ENCODE measurements at regions not wholly inside any gene's neighbourhood (a gene's known extent, or its start where the extent isn't known, plus 50 kb on each side); places are given as distances from the start of the nearest gene placed in this dataset.

- Histone ChIP-seq H3K79me1 (replicated peaks; ENCODE audit: low read length, poor library complexity, severe bottlenecking) (no peaks in the 10 kb centered on the region), H4K8ac (ENCODE audit: low read length) (no peak overlapping the region), H3K27me3 (ENCODE audit: control insufficient read depth in 1 of 2, insufficient read depth in 1 of 2, low read length in 2 of 2) (no peaks in the 10 kb centered on the region), H3K9me3 (ENCODE audit: control insufficient read depth, low read length) (no peaks in the 10 kb centered on the region), H2BK12ac (ENCODE audit: low read length in 2 of 2) (no peak overlapping the region), H3K4me1 (ENCODE audit: control insufficient read depth, insufficient read depth, low read depth, low read length) (peaks cover 4% of the 10 kb centered on the region), H2AK5ac (ENCODE audit: low read length, severe bottlenecking) (no peak overlapping the region), H3K23ac (ENCODE audit: low read length in 2 of 2) (no peak overlapping the region), H2AFZ (ENCODE audit: low read depth, low read length) (no peak overlapping the region), H2BK5ac (ENCODE audit: low read depth, low read length, poor library complexity, severe bottlenecking) (no peak overlapping the region), H3K36me3 (ENCODE audit: control insufficient read depth in 1 of 2, insufficient read depth in 2 of 2, low read depth in 1 of 2, low read length in 2 of 2) (no peaks in the 10 kb centered on the region), H3K4ac (ENCODE audit: low read depth in 1 of 2, low read length in 2 of 2) (no peak overlapping the region), H3K27ac (ENCODE audit: low read length, poor library complexity, severe bottlenecking) (no peak overlapping the region), H3K4me2 (ENCODE audit: low read length, poor library complexity, severe bottlenecking) (no peak overlapping the region), H2BK120ac (ENCODE audit: low read depth, low read length) (no peak overlapping the region), H4K91ac (ENCODE audit: low read length) (no peak overlapping the region), H3K14ac (ENCODE audit: low read length in 2 of 2) (no peak overlapping the region), H3K4me3 (ENCODE audit: insufficient read depth in 1 of 2, low read depth in 1 of 2, low read length in 2 of 2) (no peak overlapping the region), H3K18ac (ENCODE audit: low read depth in 1 of 2, low read length in 2 of 2) (no peak overlapping the region), H2BK15ac (ENCODE audit: low read depth, poor library complexity, severe bottlenecking) (no peak overlapping the region), H3K9ac (ENCODE audit: low read length) (no peak overlapping the region)
- WGBS: 90% methylated on average over 3 of the region's 3 CpGs
- no peak for DNase-seq
Observed at GRCh38 chr7:41808541-41808940, 105.7 kb upstream of the INHBA start.

DNA sequence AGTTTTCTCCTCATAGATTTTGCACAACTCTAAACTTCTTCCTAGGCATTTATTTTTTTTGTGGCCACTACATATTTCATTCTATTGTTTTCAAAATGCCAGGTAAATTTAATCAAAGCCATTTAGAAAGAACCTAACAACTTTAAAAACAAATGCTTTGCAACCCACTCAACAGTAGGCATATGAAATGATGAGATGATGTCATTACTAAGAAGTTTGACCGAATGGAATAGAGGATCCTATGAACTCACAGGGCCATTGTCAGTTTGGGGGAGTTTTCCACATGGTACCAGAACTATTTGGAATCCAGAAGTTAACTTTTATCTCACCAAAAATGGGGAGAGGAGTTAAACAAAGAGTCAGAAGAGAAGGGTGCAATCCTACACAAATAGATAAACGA lies 100.7 kb upstream of the INHBA start:
- Histone ChIP-seq H2BK5ac (ENCODE audit: low read depth, low read length, poor library complexity, severe bottlenecking) (no peak overlapping the region), H4K91ac (ENCODE audit: low read length) (no peak overlapping the region), H3K79me1 (replicated peaks; ENCODE audit: low read length, poor library complexity, severe bottlenecking) (no peaks in the 10 kb centered on the region), H2AK5ac (ENCODE audit: low read length, severe bottlenecking) (no peak overlapping the region), H2AFZ (ENCODE audit: low read depth, low read length) (no peak overlapping the region), H3K27ac (ENCODE audit: low read length, poor library complexity, severe bottlenecking) (no peak overlapping the region), H3K14ac (ENCODE audit: low read length in 2 of 2) (no peak overlapping the region), H3K27me3 (ENCODE audit: control insufficient read depth in 1 of 2, insufficient read depth in 1 of 2, low read length in 2 of 2) (no peaks in the 10 kb centered on the region), H3K36me3 (ENCODE audit: control insufficient read depth in 1 of 2, insufficient read depth in 2 of 2, low read depth in 1 of 2, low read length in 2 of 2) (no peaks in the 10 kb centered on the region), H3K4me2 (ENCODE audit: low read length, poor library complexity, severe bottlenecking) (no peak overlapping the region), H2BK120ac (ENCODE audit: low read depth, low read length) (no peak overlapping the region), H3K23ac (ENCODE audit: low read length in 2 of 2) (no peak overlapping the region), H3K4me1 (ENCODE audit: control insufficient read depth, insufficient read depth, low read depth, low read length) (no peaks in the 10 kb centered on the region), H2BK15ac (ENCODE audit: low read depth, poor library complexity, severe bottlenecking) (no peak overlapping the region), H3K4me3 (ENCODE audit: insufficient read depth in 1 of 2, low read depth in 1 of 2, low read length in 2 of 2) (no peak overlapping the region), H4K8ac (ENCODE audit: low read length) (no peak overlapping the region), H3K4ac (ENCODE audit: low read depth in 1 of 2, low read length in 2 of 2) (no peak overlapping the region), H2BK12ac (ENCODE audit: low read length in 2 of 2) (no peak overlapping the region), H3K18ac (ENCODE audit: low read depth in 1 of 2, low read length in 2 of 2) (no peak overlapping the region), H3K9me3 (ENCODE audit: control insufficient read depth, low read length) (no peaks in the 10 kb centered on the region), H3K9ac (ENCODE audit: low read length) (no peak overlapping the region)
- 92% methylated on average over 1 of the region's 2 CpGs for WGBS
- DNase-seq: no peak

DNA sequence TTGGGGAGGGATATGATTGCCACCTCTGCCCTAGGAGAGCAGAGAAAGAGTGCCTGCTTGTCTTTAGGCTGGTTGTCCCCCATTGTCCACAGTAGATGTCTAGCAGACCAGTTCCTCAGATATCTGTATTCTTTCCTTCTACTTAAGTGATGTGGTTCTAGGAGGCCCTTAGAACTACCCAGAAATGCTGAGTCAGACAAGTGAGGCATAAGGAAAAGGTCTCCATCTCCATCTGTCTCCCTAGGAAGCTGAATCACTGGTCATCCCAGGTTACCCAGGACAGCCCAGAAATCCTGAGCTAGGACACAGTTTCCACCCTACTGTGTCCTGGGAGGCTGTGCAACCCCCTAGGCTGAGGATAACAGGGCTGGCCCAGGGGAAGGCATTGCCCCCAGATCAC lies 93.4 kb upstream of the INHBA start:
- H2AK5ac ChIP-seq (ENCODE audit: low read length, severe bottlenecking): peak overlapping the region; percentile 1
- no peaks in the 10 kb centered on the region for H3K36me3 ChIP-seq (ENCODE audit: control insufficient read depth in 1 of 2, insufficient read depth in 2 of 2, low read depth in 1 of 2, low read length in 2 of 2)
- H3K9ac ChIP-seq (ENCODE audit: low read length): no peak overlapping the region

GRCh38 chr7:41795276-41795833 lies 92.5 kb upstream of the INHBA start:
- Histone ChIP-seq H3K9me3 (ENCODE audit: control insufficient read depth, low read length) (no peaks in the 10 kb centered on the region), H2AK5ac (ENCODE audit: low read length, severe bottlenecking) (no peak overlapping the region), H3K9ac (ENCODE audit: low read length) (no peak overlapping the region), H3K14ac (ENCODE audit: low read length in 2 of 2) (no peak overlapping the region), H3K4me2 (ENCODE audit: low read length, poor library complexity, severe bottlenecking) (no peak overlapping the region), H4K8ac (ENCODE audit: low read length) (no peak overlapping the region), H3K27me3 (ENCODE audit: control insufficient read depth in 1 of 2, insufficient read depth in 1 of 2, low read length in 2 of 2) (no peaks in the 10 kb centered on the region), H3K36me3 (ENCODE audit: control insufficient read depth in 1 of 2, insufficient read depth in 2 of 2, low read depth in 1 of 2, low read length in 2 of 2) (no peaks in the 10 kb centered on the region), H3K27ac (ENCODE audit: low read length, poor library complexity, severe bottlenecking) (no peak overlapping the region), H4K91ac (ENCODE audit: low read length) (no peak overlapping the region), H3K23ac (ENCODE audit: low read length in 2 of 2) (no peak overlapping the region), H3K79me1 (replicated peaks; ENCODE audit: low read length, poor library complexity, severe bottlenecking) (no peaks in the 10 kb centered on the region), H3K4me3 (ENCODE audit: insufficient read depth in 1 of 2, low read depth in 1 of 2, low read length in 2 of 2) (no peak overlapping the region), H2BK12ac (ENCODE audit: low read length in 2 of 2) (no peak overlapping the region), H2BK5ac (ENCODE audit: low read depth, low read length, poor library complexity, severe bottlenecking) (no peak overlapping the region), H2BK15ac (ENCODE audit: low read depth, poor library complexity, severe bottlenecking) (no peak overlapping the region), H2AFZ (ENCODE audit: low read depth, low read length) (no peak overlapping the region), H2BK120ac (ENCODE audit: low read depth, low read length) (no peak overlapping the region), H3K4ac (ENCODE audit: low read depth in 1 of 2, low read length in 2 of 2) (no peak overlapping the region), H3K18ac (ENCODE audit: low read depth in 1 of 2, low read length in 2 of 2) (no peak overlapping the region), H3K4me1 (ENCODE audit: control insufficient read depth, insufficient read depth, low read depth, low read length) (peaks cover 3% of the 10 kb centered on the region)
- DNase-seq: no peak
- 95% methylated on average over 4 of the region's 6 CpGs for WGBS

More for the DNA sequence above, 93.4 kb upstream of the INHBA start:
- Histone ChIP-seq H3K23ac (ENCODE audit: low read length in 2 of 2) (no peak overlapping the region), H2BK15ac (ENCODE audit: low read depth, poor library complexity, severe bottlenecking) (no peak overlapping the region), H4K91ac (ENCODE audit: low read length) (no peak overlapping the region), H3K9me3 (ENCODE audit: control insufficient read depth, low read length) (no peaks in the 10 kb centered on the region), H3K4me2 (ENCODE audit: low read length, poor library complexity, severe bottlenecking) (no peak overlapping the region), H3K27ac (ENCODE audit: low read length, poor library complexity, severe bottlenecking) (no peak overlapping the region), H2BK5ac (ENCODE audit: low read depth, low read length, poor library complexity, severe bottlenecking) (no peak overlapping the region), H3K18ac (ENCODE audit: low read depth in 1 of 2, low read length in 2 of 2) (no peak overlapping the region), H3K4me1 (ENCODE audit: control insufficient read depth, insufficient read depth, low read depth, low read length) (peaks cover 3% of the 10 kb centered on the region), H3K4me3 (ENCODE audit: insufficient read depth in 1 of 2, low read depth in 1 of 2, low read length in 2 of 2) (no peak overlapping the region), H2AFZ (ENCODE audit: low read depth, low read length) (no peak overlapping the region), H3K4ac (ENCODE audit: low read depth in 1 of 2, low read length in 2 of 2) (no peak overlapping the region), H2BK120ac (ENCODE audit: low read depth, low read length) (no peak overlapping the region), H3K79me1 (replicated peaks; ENCODE audit: low read length, poor library complexity, severe bottlenecking) (no peaks in the 10 kb centered on the region), H3K14ac (ENCODE audit: low read length in 2 of 2) (no peak overlapping the region), H4K8ac (ENCODE audit: low read length) (no peak overlapping the region), H2BK12ac (ENCODE audit: low read length in 2 of 2) (no peak overlapping the region), H3K27me3 (ENCODE audit: control insufficient read depth in 1 of 2, insufficient read depth in 1 of 2, low read length in 2 of 2) (no peaks in the 10 kb centered on the region)
- no peak for DNase-seq
